Medulla oblongata (tissue), 1 donor: ENCODE measurements at regions not wholly inside any gene's neighbourhood (a gene's known extent, or its start where the extent isn't known, plus 50 kb on each side); places are given as distances from the start of the nearest gene placed in this dataset.

Source experiments
- DNase-seq: peaks from one replicate; pipeline ENCODE4 v3.0.0-alpha.2; 2015; ENCODE audit errors: extremely low spot score

- no peak for DNase-seq
These were observed 284.9 kb downstream of the IL15 start for GRCh38 chr4:141921293-141921692.

DNA sequence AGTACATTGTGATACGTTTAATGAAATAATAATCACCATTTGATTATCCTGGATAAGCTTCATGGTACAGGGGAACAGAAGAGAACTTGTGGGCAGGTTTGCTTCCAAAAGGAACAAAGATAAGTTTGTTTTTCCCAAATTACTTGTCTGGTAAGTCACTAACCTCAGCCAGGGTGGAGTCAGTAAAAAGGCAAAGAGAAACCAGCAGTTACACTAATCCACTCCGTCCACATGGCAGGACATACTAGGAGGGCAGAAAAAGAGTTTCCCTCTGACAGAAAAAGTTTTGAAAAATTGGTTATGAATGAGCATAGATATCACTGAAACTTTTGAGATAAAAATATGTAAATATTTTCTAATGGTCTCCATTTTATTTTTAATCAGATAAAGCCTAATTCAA lies 285.9 kb downstream of the IL15 start:
- no peak for DNase-seq

- DNase-seq = no peak
These were observed 290.0 kb downstream of the IL15 start for GRCh38 chr4:141926406-141926805.

- DNase-seq = no peak
These were observed 296.1 kb downstream of the IL15 start for GRCh38 chr4:141932490-141932889.

GRCh38 chr4:141933978-141934377 lies 297.6 kb downstream of the IL15 start:
- DNase-seq = no peak

DNA sequence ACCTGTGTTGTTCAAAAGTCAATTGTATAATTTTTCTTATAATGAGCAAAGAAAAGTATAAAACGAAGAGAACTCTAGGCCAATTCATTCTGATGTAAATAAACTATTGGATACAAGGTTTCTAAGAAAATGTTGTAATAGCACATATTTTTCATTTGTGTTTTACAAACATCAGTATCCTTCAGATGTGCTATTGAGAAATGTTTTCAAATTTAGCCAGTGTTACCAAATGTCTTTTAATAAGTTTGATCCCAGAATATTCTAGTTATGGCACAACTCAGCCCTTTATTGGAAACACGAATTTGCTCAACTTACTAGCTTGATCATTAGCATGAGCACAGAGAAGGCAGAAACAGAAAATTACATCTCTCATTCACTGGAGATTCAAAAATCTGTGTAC lies 319.3 kb downstream of the IL15 start:
- no peak for DNase-seq

GRCh38 chr4:141957416-141957815 lies 321.0 kb downstream of the IL15 start:
- no peak for DNase-seq

DNA sequence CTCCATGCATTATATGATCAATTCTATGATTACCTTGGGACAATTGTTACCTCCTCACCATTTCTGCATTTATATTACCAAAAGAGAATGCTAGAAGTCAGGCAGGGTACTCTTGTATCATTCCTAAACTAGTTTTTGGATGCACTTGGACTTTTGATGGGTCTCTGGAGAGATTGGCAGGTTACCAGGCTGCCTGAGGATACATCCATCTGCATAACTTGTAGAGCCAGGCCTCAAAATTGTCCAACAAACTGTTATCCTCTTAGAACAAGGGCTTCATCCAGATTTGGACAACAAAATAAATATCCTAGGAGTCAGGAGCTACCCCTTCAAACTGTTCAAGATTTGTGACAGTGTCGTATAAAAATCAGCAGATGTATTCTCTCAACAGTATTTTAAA lies 326.1 kb downstream of the IL15 start:
- DNase-seq = no peak

GRCh38 chr4:141971869-141972268 lies 335.5 kb downstream of the IL15 start:
- no peak for DNase-seq

- no peak for DNase-seq
These were observed 336.6 kb downstream of the IL15 start for GRCh38 chr4:141972950-141973349.
